Esophagus squamous epithelium (tissue), 4 donors: ENCODE measurements at regions not wholly inside any gene's neighbourhood (a gene's known extent, or its start where the extent isn't known, plus 50 kb on each side); places are given as distances from the start of the nearest gene placed in this dataset.
"Not testable (repeated sequence)": the region's sequence is repeated elsewhere in the genome, so short reads cannot be mapped to it uniquely, and the experiment has no call there.

Experiments used
- CTCF ChIP-seq, 6 experiments: fragments of 450-650 bp in 4 of 6; fragments of 200-600 bp in 2 of 6; sonication (generic) in 2 of 6; IDR thresholded peaks; one replicate each; pipeline ENCODE4 v1.5.1; 2016 to 2019; ENCODE audit warnings: antibody characterized with exemption in 6 of 6, mild to moderate bottlenecking in 4 of 6, moderate library complexity in 4 of 6
- POLR2A ChIP-seq, 4 donors: fragments of 450-650 bp; IDR thresholded peaks; one replicate each; pipeline ENCODE4 v1.6.1; 2017; ENCODE audit warnings: antibody characterized with exemption in 4 of 4, mild to moderate bottlenecking in 4 of 4, moderate library complexity in 3 of 4

- not testable (repeated sequence) for TF ChIP-seq CTCF, POLR2A (IDR thresholded peaks at IDR 0.05)
Measured at GRCh38 chr11:91988443-91988842, 236.2 kb upstream of the FAT3 start.
